ENCODE measurements at regions not wholly inside any gene's neighbourhood (a gene's known extent, or its start where the extent isn't known, plus 50 kb on each side); places are given as distances from the start of the nearest gene placed in this dataset.
"Not testable (repeated sequence)": the region's sequence is repeated elsewhere in the genome, so short reads cannot be mapped to it uniquely, and the experiment has no call there.

- no peak for DNase-seq (ENCODE audit: low spot score)
Observed at GRCh38 chr19:31445406-31445805, 96.2 kb upstream of the TSHZ3 start.

GRCh38 chr19:31448221-31448657, 99.0 kb upstream of the TSHZ3 start:
- DNase-seq (ENCODE audit: low spot score): no peak

GRCh38 chr19:31449379-31449778, 100.1 kb upstream of the TSHZ3 start:
- no peak for DNase-seq (ENCODE audit: low spot score)

- no peak for DNase-seq (ENCODE audit: low spot score)
Observed at GRCh38 chr19:31450696-31451095, 101.5 kb upstream of the TSHZ3 start.

GRCh38 chr19:31451686-31452330, 102.6 kb upstream of the TSHZ3 start:
- DNase-seq (ENCODE audit: low spot score): no peak

GRCh38 chr19:31459430-31459829, 110.2 kb upstream of the TSHZ3 start:
- DNase-seq (ENCODE audit: low spot score): no peak

- DNase-seq (ENCODE audit: low spot score): no peak
Observed at GRCh38 chr19:31461814-31462539, 112.7 kb upstream of the TSHZ3 start.

- no peak for DNase-seq (ENCODE audit: low spot score)
Observed at GRCh38 chr19:31470229-31470939, 121.1 kb upstream of the TSHZ3 start.

GRCh38 chr19:31470952-31471351, 121.7 kb upstream of the TSHZ3 start:
- no peak for DNase-seq (ENCODE audit: low spot score)

GRCh38 chr19:31478241-31478640, 129.0 kb upstream of the TSHZ3 start:
- DNase-seq (ENCODE audit: low spot score): no peak

- no peak for DNase-seq (ENCODE audit: low spot score)
Observed at GRCh38 chr19:31483226-31483857, 134.1 kb upstream of the TSHZ3 start.

- not testable (repeated sequence) for DNase-seq (ENCODE audit: low spot score)
Observed at GRCh38 chr19:31484858-31485410, 135.7 kb upstream of the TSHZ3 start.

GRCh38 chr19:31485472-31485871, 136.2 kb upstream of the TSHZ3 start:
- no peak for DNase-seq (ENCODE audit: low spot score)

- no peak for DNase-seq (ENCODE audit: low spot score)
Observed at GRCh38 chr19:31491242-31491641, 142.0 kb upstream of the TSHZ3 start.

GRCh38 chr19:31492050-31492449, 142.8 kb upstream of the TSHZ3 start:
- no peak for DNase-seq (ENCODE audit: low spot score)

GRCh38 chr19:31496076-31496475, 146.8 kb upstream of the TSHZ3 start:
- DNase-seq (ENCODE audit: low spot score): no peak

- DNase-seq (ENCODE audit: low spot score): no peak
Observed at GRCh38 chr19:31497709-31498108, 148.5 kb upstream of the TSHZ3 start.

GRCh38 chr19:31498781-31499180, 149.5 kb upstream of the TSHZ3 start:
- DNase-seq (ENCODE audit: low spot score): no peak

GRCh38 chr19:31499281-31500196, 150.3 kb upstream of the TSHZ3 start:
- DNase-seq (ENCODE audit: low spot score): no peak

- no peak for DNase-seq (ENCODE audit: low spot score)
Observed at GRCh38 chr19:31500197-31500830, 151.1 kb upstream of the TSHZ3 start.

GRCh38 chr19:31500946-31501345, 151.7 kb upstream of the TSHZ3 start:
- DNase-seq (ENCODE audit: low spot score): no peak
